DND-41 (cell line): ENCODE measurements at regions not wholly inside any gene's neighbourhood (a gene's known extent, or its start where the extent isn't known, plus 50 kb on each side); places are given as distances from the start of the nearest gene placed in this dataset.

Source experiments
- ATAC-seq: fragments of 200-7000 bp; cut with Tn5 transposase; 3 replicates; pipeline ENCODE4 v1.9.1; 2021; ENCODE audit warnings: low read depth; ENCODE audit not compliant: insufficient read depth
- DNase-seq: peaks from one replicate; pipeline ENCODE4 v3.0.0-alpha.2; 2020
- H2AFZ ChIP-seq: 2 replicates; pipeline ENCODE4 v1.6.0; 2012; ENCODE audit warnings: low read depth, low read length
- H3K27ac ChIP-seq: 2 replicates; pipeline ENCODE4 v1.5.1; 2012; ENCODE audit warnings: low read length, inconsistent platforms
- H3K27me3 ChIP-seq: fragments of 200-600 bp; sonication (generic); 2 replicates; pipeline ENCODE4 v1.6.0; 2012; ENCODE audit warnings: low read length, mild to moderate bottlenecking, inconsistent platforms; ENCODE audit not compliant: insufficient read depth, poor library complexity
- H3K36me3 ChIP-seq: 2 replicates; pipeline ENCODE4 v1.5.1; 2012; ENCODE audit warnings: low read length, inconsistent platforms; ENCODE audit not compliant: insufficient read depth
- H3K4me1 ChIP-seq: 2 replicates; pipeline ENCODE4 v1.5.1; 2012; ENCODE audit warnings: mild to moderate bottlenecking, low read length; ENCODE audit not compliant: insufficient read depth
- H3K4me2 ChIP-seq: 2 replicates; pipeline ENCODE4 v1.6.0; 2012; ENCODE audit warnings: mild to moderate bottlenecking, moderate library complexity, low read length, inconsistent platforms; ENCODE audit not compliant: insufficient read depth
- H3K4me3 ChIP-seq, 2 experiments: fragments of 200-600 bp in 1 of 2; shearing (Covaris generic) in 1 of 2; 2 replicates each; pipeline ENCODE4 v1.5.1; 2012 to 2016; ENCODE audit warnings: inconsistent platforms in 2 of 2, low read length in 2 of 2, mild to moderate bottlenecking in 2 of 2, low read depth in 1 of 2, moderate library complexity in 1 of 2
- H3K79me2 ChIP-seq: 2 replicates; pipeline ENCODE4 v1.6.0; 2012; ENCODE audit warnings: low read length, inconsistent platforms; ENCODE audit not compliant: insufficient read depth
- H3K9ac ChIP-seq: 2 replicates; pipeline ENCODE4 v1.6.0; 2012; ENCODE audit warnings: low read depth, mild to moderate bottlenecking, inconsistent platforms, low read length, moderate library complexity
- H3K9me3 ChIP-seq: 2 replicates; pipeline ENCODE4 v1.5.1; 2012; ENCODE audit warnings: low read length, moderate library complexity, mild to moderate bottlenecking, inconsistent platforms; ENCODE audit not compliant: insufficient read depth, severe bottlenecking
- H4K20me1 ChIP-seq: 2 replicates; pipeline ENCODE4 v1.6.0; 2012; ENCODE audit warnings: low read length; ENCODE audit not compliant: insufficient read depth
- CTCF ChIP-seq: IDR thresholded peaks from 2 replicates; pipeline ENCODE4 v1.5.1; 2012; ENCODE audit warnings: borderline replicate concordance, low read length, moderate library complexity, mild to moderate bottlenecking; ENCODE audit not compliant: poor library complexity, severe bottlenecking; ENCODE audit errors: extremely low read depth
- EZH2 ChIP-seq: IDR thresholded peaks from 3 replicates; pipeline ENCODE4 v1.6.1; 2012; ENCODE audit warnings: borderline replicate concordance, low read depth, mild to moderate bottlenecking, moderate library complexity, low read length, inconsistent platforms; ENCODE audit not compliant: severe bottlenecking

GRCh38 chr3:13165576-13165975 is 92.3 kb upstream of the IQSEC1 start:
- no peak overlapping the region for H2AFZ ChIP-seq
- H3K9me3 ChIP-seq = no peaks in the 10 kb centered on the region
- H3K79me2 ChIP-seq = no peaks in the 10 kb centered on the region
- no peak for DNase-seq
- H3K4me2 ChIP-seq = no peak overlapping the region
- H3K4me1 ChIP-seq = no peaks in the 10 kb centered on the region
- H3K27me3 ChIP-seq = no peaks in the 10 kb centered on the region
- no peak overlapping the region for H3K9ac ChIP-seq
- 0 out of 2 replicates have a peak, but pooled peaks cover 6% of the 10 kb centered on the region for H4K20me1 ChIP-seq
- H3K27ac ChIP-seq = no peak overlapping the region
- H3K36me3 ChIP-seq = no peaks in the 10 kb centered on the region
- H3K4me3 ChIP-seq = no peak overlapping the region
- no peak for ATAC-seq
- TF ChIP-seq EZH2 (no peak), CTCF (no peak)

- no peak overlapping the region for H3K27ac ChIP-seq
- H3K4me2 ChIP-seq = no peak overlapping the region
- H3K36me3 ChIP-seq = no peaks in the 10 kb centered on the region
- TF ChIP-seq CTCF (no peak), EZH2 (no peak)
- no peaks in the 10 kb centered on the region for H3K79me2 ChIP-seq
- DNase-seq (no peak), ATAC-seq (no peak)
- no peaks in the 10 kb centered on the region for H3K27me3 ChIP-seq
- H3K9me3 ChIP-seq = no peaks in the 10 kb centered on the region
- H3K9ac ChIP-seq = no peak overlapping the region
- no peak overlapping the region for H2AFZ ChIP-seq
- 0 out of 2 replicates have a peak, but pooled peaks cover 6% of the 10 kb centered on the region for H4K20me1 ChIP-seq
- H3K4me3 ChIP-seq = no peak overlapping the region
- H3K4me1 ChIP-seq = no peaks in the 10 kb centered on the region
Observed at GRCh38 chr3:13164893-13165492, 91.8 kb upstream of the IQSEC1 start.

GRCh38 chr3:13163848-13164382 is 90.7 kb upstream of the IQSEC1 start:
- no peak for ATAC-seq
- no peaks in the 10 kb centered on the region for H3K36me3 ChIP-seq
- H3K27ac ChIP-seq = no peak overlapping the region
- no peaks in the 10 kb centered on the region for H3K79me2 ChIP-seq
- DNase-seq = no peak
- H2AFZ ChIP-seq = no peak overlapping the region
- no peak overlapping the region for H3K9ac ChIP-seq
- H3K4me2 ChIP-seq = no peak overlapping the region
- no peaks in the 10 kb centered on the region for H3K4me1 ChIP-seq
- H4K20me1 ChIP-seq = 0 out of 2 replicates have a peak, but pooled peaks cover 6% of the 10 kb centered on the region
- no peak overlapping the region for H3K4me3 ChIP-seq
- H3K9me3 ChIP-seq = no peaks in the 10 kb centered on the region
- TF ChIP-seq EZH2 = no peak
- TF ChIP-seq CTCF = no peak
- H3K27me3 ChIP-seq = no peaks in the 10 kb centered on the region
